B cell (primary cell): ENCODE measurements at regions not wholly inside any gene's neighbourhood (a gene's known extent, or its start where the extent isn't known, plus 50 kb on each side); places are given as distances from the start of the nearest gene placed in this dataset.

Experiments used
- ATAC-seq: fragments of 200-7000 bp; cut with Tn5 transposase; one replicate; pipeline ENCODE4 v1.10.0; 2021; ENCODE audit warnings: low read depth, mild to moderate bottlenecking, moderate number of reproducible peaks, moderate library complexity
- CTCF ChIA-PET: fragments of 350-600 bp; sonication (Branson Sonifier 250); formaldehyde crosslinking; loops from one replicate; lab custom pipeline; 2021; ENCODE audit warnings: antibody characterized with exemption, inconsistent platforms; lab: Charles Lee
- POLR2A ChIA-PET: fragments of 350-600 bp; sonication (Branson Sonifier 250); formaldehyde crosslinking; loops from one replicate; lab custom pipeline; 2021; ENCODE audit warnings: antibody characterized with exemption; lab: Charles Lee
- DNase-seq: peaks from one replicate; pipeline ENCODE4 v3.0.0; 2013
- H2AFZ ChIP-seq: 2 replicates; pipeline ENCODE4 v1.6.1; 2012; ENCODE audit warnings: mild to moderate bottlenecking, low read depth, low read length; ENCODE audit not compliant: insufficient read depth, poor library complexity, severe bottlenecking
- H3K27ac ChIP-seq, 2 donors: 1 replicate in 1 of 2; 2 replicates in 1 of 2; pipeline ENCODE4 v1.5.1; 2012 to 2013; ENCODE audit warnings: low read length in 2 of 2, mild to moderate bottlenecking in 2 of 2, moderate library complexity in 1 of 2
- H3K27me3 ChIP-seq, 4 experiments: fragments of 200-600 bp in 1 of 4; sonication (generic) in 1 of 4; replicated peaks in 1 of 4; 1 replicate in 2 of 4; 2 replicates in 2 of 4; pipeline versions ENCODE4 v1.6.1 to v1.7.0; 2013 to 2016; ENCODE audit warnings: low read length in 3 of 4, mild to moderate bottlenecking in 2 of 4, mixed read lengths in 1 of 4, moderate library complexity in 1 of 4; ENCODE audit not compliant: insufficient read depth in 4 of 4, control insufficient read depth in 3 of 4; ENCODE audit errors: control extremely low read depth in 1 of 4
- H3K36me3 ChIP-seq, 2 experiments: replicated peaks in 1 of 2; 1 replicate in 1 of 2; 2 replicates in 1 of 2; pipeline versions ENCODE4 v1.6.1 to v1.7.1; 2013; ENCODE audit warnings: low read length in 1 of 2; ENCODE audit not compliant: insufficient read depth in 2 of 2, control insufficient read depth in 1 of 2; ENCODE audit errors: control extremely low read depth in 1 of 2, extremely low read depth in 1 of 2
- H3K4me1 ChIP-seq, 2 donors: fragments of 200-600 bp in 1 of 2; sonication (generic) in 1 of 2; 1 replicate in 1 of 2; 2 replicates in 1 of 2; pipeline versions ENCODE4 v1.5.1 to v1.6.1; 2013 to 2017; ENCODE audit warnings: low read length in 2 of 2; ENCODE audit not compliant: control insufficient read depth in 2 of 2, insufficient read depth in 2 of 2
- H3K4me2 ChIP-seq: replicated peaks from 2 replicates; pipeline ENCODE3; 2012; ENCODE audit warnings: mild to moderate bottlenecking, low read depth, low read length; ENCODE audit not compliant: poor library complexity, severe bottlenecking
- H3K4me3 ChIP-seq, 5 experiments: fragments of 200-600 bp in 1 of 5; sonication (generic) in 1 of 5; 1 replicate in 3 of 5; 2 replicates in 2 of 5; pipeline versions ENCODE4 v1.5.1 to v1.7.0; 2011 to 2016; ENCODE audit warnings: low read length in 4 of 5, mild to moderate bottlenecking in 4 of 5, low read depth in 2 of 5, control low read depth in 1 of 5, moderate library complexity in 1 of 5; ENCODE audit not compliant: insufficient read depth in 1 of 5; ENCODE audit errors: control extremely low read depth in 1 of 5, extremely low read depth in 1 of 5
- H3K79me2 ChIP-seq: fragments of 200-600 bp; sonication (generic); one replicate; pipeline ENCODE4 v1.6.0; 2016; ENCODE audit warnings: low read length; ENCODE audit not compliant: control insufficient read depth, insufficient read depth
- H3K9ac ChIP-seq: fragments of 200-600 bp; sonication (generic); 2 replicates; pipeline ENCODE4 v1.6.1; 2017; ENCODE audit warnings: mild to moderate bottlenecking, low read length, moderate library complexity
- H3K9me3 ChIP-seq, 3 donors: one replicate each; pipeline versions ENCODE4 v1.6.1 to v1.7.1; 2013; ENCODE audit warnings: low read length in 2 of 3; ENCODE audit not compliant: control insufficient read depth in 2 of 3, insufficient read depth in 1 of 3; ENCODE audit errors: control extremely low read depth in 1 of 3
- H4K20me1 ChIP-seq: 2 replicates; pipeline ENCODE4 v1.6.0; 2012; ENCODE audit warnings: mild to moderate bottlenecking, low read length; ENCODE audit not compliant: insufficient read depth, control insufficient read depth, poor library complexity, severe bottlenecking
- H3K27ac Mint-ChIP-seq: one replicate; pipeline ENCODE4 v1.8.0; 2021; ENCODE audit warnings: mixed read lengths
- H3K27me3 Mint-ChIP-seq: one replicate; pipeline ENCODE4 v1.8.0; 2021; ENCODE audit warnings: mixed read lengths
- H3K4me1 Mint-ChIP-seq: one replicate; pipeline ENCODE4 v1.8.0; 2021; ENCODE audit warnings: mixed read lengths
- H3K4me3 Mint-ChIP-seq: one replicate; pipeline ENCODE4 v1.8.0; 2021; ENCODE audit warnings: mixed read lengths
- H3K9me3 Mint-ChIP-seq: one replicate; pipeline ENCODE4 v1.8.0; 2022; ENCODE audit warnings: mixed read lengths; ENCODE audit not compliant: insufficient read depth
- CTCF ChIP-seq: fragments of 200-600 bp; IDR thresholded peaks from one replicate; pipeline ENCODE4 v1.8.0; 2022; ENCODE audit warnings: antibody characterized with exemption, mild to moderate bottlenecking
- EZH2 ChIP-seq: IDR thresholded peaks from 2 replicates; pipeline ENCODE4 v1.6.1; 2012; ENCODE audit warnings: borderline replicate concordance, low read depth, mild to moderate bottlenecking, moderate library complexity, low read length; ENCODE audit not compliant: insufficient read depth, poor library complexity, severe bottlenecking
- WGBS: methylation state at CpG from one replicate; pipeline ENCODE4 v1.1.5; 2013; ENCODE audit warnings: missing lambda C conversion rate; ENCODE audit not compliant: insufficient coverage; 5-methylcytosine and 5-hydroxymethylcytosine counted together
- intact Hi-C: fragments of 100-400 bp; cut with micrococcal nuclease; formaldehyde crosslinking; loops from one replicate; pipeline ENCODE4 v1.10.0; 2022

- H3K9me3 ChIP-seq, result no peaks in the 10 kb centered on the region
- ATAC-seq (no peak), DNase-seq (no peak)
- no peaks in the 10 kb centered on the region for H4K20me1 ChIP-seq
- peaks cover 4% of the 10 kb centered on the region for H3K27me3 Mint-ChIP-seq
- H3K9me3 Mint-ChIP-seq, result no peaks in the 10 kb centered on the region
- H3K4me3 Mint-ChIP-seq, result no peak overlapping the region
- no peak overlapping the region for H3K4me3 ChIP-seq
- ChIA-PET POLR2A (no interaction called here), CTCF (no interaction called here)
- no peak overlapping the region for H3K27ac ChIP-seq
- H3K4me2 ChIP-seq, result no peak overlapping the region
- no CpG with 5 or more reads among the region's 3 CpGs for WGBS
- no peak overlapping the region for H2AFZ ChIP-seq
- peaks cover 0 to 8% of the 10 kb centered on the region in 2 donors for H3K4me1 ChIP-seq
- peaks cover 0 to 2% (median 0%) of the 10 kb centered on the region in 4 experiments for H3K27me3 ChIP-seq
- no peaks in the 10 kb centered on the region for H3K79me2 ChIP-seq
- intact Hi-C loops, result no loop called here
- H3K9ac ChIP-seq, result no peak overlapping the region
- H3K27ac Mint-ChIP-seq, result no peak overlapping the region
- H3K4me1 Mint-ChIP-seq, result peaks cover 4% of the 10 kb centered on the region
- H3K36me3 ChIP-seq, result no peaks in the 10 kb centered on the region
- TF ChIP-seq CTCF, result no peak
Observed at GRCh38 chr10:6995341-6995740, 415.3 kb upstream of the PRKCQ start.

- Mint-ChIP-seq H3K27me3 (no peaks in the 10 kb centered on the region), H3K9me3 (no peaks in the 10 kb centered on the region), H3K4me1 (peaks cover 4% of the 10 kb centered on the region), H3K27ac (no peak overlapping the region), H3K4me3 (no peak overlapping the region)
- H3K27me3 ChIP-seq, result no peaks in the 10 kb centered on the region
- intact Hi-C loops, result no loop called here
- no peaks in the 10 kb centered on the region for H3K79me2 ChIP-seq
- ChIA-PET CTCF (no interaction called here), POLR2A (no interaction called here)
- H4K20me1 ChIP-seq, result no peaks in the 10 kb centered on the region
- H3K4me3 ChIP-seq, result no peak overlapping the region
- DNase-seq (no peak), ATAC-seq (no peak)
- H3K36me3 ChIP-seq, result no peaks in the 10 kb centered on the region
- H3K4me1 ChIP-seq, result peaks cover 0 to 8% of the 10 kb centered on the region in 2 donors
- H3K9ac ChIP-seq, result no peak overlapping the region
- H3K9me3 ChIP-seq, result no peaks in the 10 kb centered on the region
- H3K4me2 ChIP-seq, result no peak overlapping the region
- TF ChIP-seq EZH2 (no peak), CTCF (no peak)
- H2AFZ ChIP-seq, result no peak overlapping the region
- H3K27ac ChIP-seq, result no peak overlapping the region
Observed at GRCh38 chr10:6990891-6991290, 410.8 kb upstream of the PRKCQ start.
